ENCODE measurements at regions not wholly inside any gene's neighbourhood (a gene's known extent, or its start where the extent isn't known, plus 50 kb on each side); places are given as distances from the start of the nearest gene placed in this dataset.

DNA sequence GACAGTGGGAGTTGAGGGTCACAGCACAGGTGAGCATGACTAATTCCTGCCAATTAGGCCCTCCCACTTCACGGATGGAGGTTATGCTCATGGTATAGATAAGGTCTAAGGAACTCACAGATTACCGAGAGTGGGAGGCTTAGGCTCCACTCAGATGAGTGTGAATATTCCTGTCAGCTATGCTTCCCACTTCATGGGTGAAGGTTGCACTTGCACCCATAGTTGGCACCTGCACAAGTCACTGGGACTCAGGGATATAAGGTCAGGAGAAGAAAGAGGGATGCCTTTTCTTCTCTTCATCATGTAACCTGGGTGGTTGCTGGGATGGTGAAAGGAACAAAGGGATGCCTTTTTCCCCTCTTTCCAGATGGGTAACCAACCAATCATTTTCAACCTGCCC lies 264.9 kb upstream of the TNC start:
- no peak for FAIRE-seq
- no peak overlapping the region for H3K4me3 ChIP-seq (ENCODE audit: control insufficient read depth in 2 of 3, extremely low read depth in 1 of 3, insufficient read depth in 2 of 3, low read depth in 1 of 3, low read length in 3 of 3)
- no peak overlapping the region for H3K27ac ChIP-seq (ENCODE audit: control insufficient read depth, insufficient read depth, low read length)
- no peak overlapping the region for H3K9ac ChIP-seq (ENCODE audit: control insufficient read depth, extremely low read depth, insufficient read depth, low read length)
- no peaks in the 10 kb centered on the region for H3K36me3 ChIP-seq (ENCODE audit: control insufficient read depth in 2 of 2, extremely low read depth in 1 of 2, insufficient read depth in 2 of 2, low read length in 2 of 2)
- no peaks in the 10 kb centered on the region for H3K9me1 ChIP-seq (ENCODE audit: control insufficient read depth, extremely low read depth, insufficient read depth, low read length)
- no peaks in the 10 kb centered on the region for H3K27me3 ChIP-seq (ENCODE audit: control insufficient read depth, extremely low read depth, insufficient read depth, low read length)
- H3K4me1 ChIP-seq (ENCODE audit: control insufficient read depth, extremely low read depth, insufficient read depth, low read length), result no peaks in the 10 kb centered on the region
- H4K20me1 ChIP-seq (ENCODE audit: control insufficient read depth, extremely low read depth, insufficient read depth, low read length), result no peaks in the 10 kb centered on the region
- H3K79me2 ChIP-seq (ENCODE audit: control insufficient read depth, insufficient read depth, low read length), result no peaks in the 10 kb centered on the region
- H2AFZ ChIP-seq (ENCODE audit: control insufficient read depth, low read length), result no peak overlapping the region
- no peak for DNase-seq (ENCODE audit: low read depth, low spot score)
- H3K4me2 ChIP-seq (ENCODE audit: control insufficient read depth, extremely low read depth, insufficient read depth, low read depth, low read length), result no peak overlapping the region
- TF ChIP-seq, protein P1, sequence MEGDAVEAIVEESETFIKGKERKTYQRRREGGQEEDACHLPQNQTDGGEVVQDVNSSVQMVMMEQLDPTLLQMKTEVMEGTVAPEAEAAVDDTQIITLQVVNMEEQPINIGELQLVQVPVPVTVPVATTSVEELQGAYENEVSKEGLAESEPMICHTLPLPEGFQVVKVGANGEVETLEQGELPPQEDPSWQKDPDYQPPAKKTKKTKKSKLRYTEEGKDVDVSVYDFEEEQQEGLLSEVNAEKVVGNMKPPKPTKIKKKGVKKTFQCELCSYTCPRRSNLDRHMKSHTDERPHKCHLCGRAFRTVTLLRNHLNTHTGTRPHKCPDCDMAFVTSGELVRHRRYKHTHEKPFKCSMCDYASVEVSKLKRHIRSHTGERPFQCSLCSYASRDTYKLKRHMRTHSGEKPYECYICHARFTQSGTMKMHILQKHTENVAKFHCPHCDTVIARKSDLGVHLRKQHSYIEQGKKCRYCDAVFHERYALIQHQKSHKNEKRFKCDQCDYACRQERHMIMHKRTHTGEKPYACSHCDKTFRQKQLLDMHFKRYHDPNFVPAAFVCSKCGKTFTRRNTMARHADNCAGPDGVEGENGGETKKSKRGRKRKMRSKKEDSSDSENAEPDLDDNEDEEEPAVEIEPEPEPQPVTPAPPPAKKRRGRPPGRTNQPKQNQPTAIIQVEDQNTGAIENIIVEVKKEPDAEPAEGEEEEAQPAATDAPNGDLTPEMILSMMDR (optimal IDR thresholded peaks at IDR 0.05 in 1 of 3, IDR thresholded peaks at IDR 0.05 in 1 of 3, conservative IDR thresholded peaks at IDR 0.05 in 1 of 3; ENCODE audit: extremely low read depth in 1 of 3, insufficient read depth in 2 of 3, low read length in 3 of 3), result no peak
- no peak for TF ChIP-seq EZH2 (IDR thresholded peaks at IDR 0.05; ENCODE audit: low read length)
- peaks cover 3% of the 10 kb centered on the region for H3K9me3 ChIP-seq (ENCODE audit: control insufficient read depth, low read depth, low read length)
- dilution Hi-C loops (cut with MboI; ENCODE audit: extremely low pct_ligation_motif_present, low sequenced_read_pairs), result no loop called here

- Histone ChIP-seq H3K9me1 (ENCODE audit: control insufficient read depth, extremely low read depth, insufficient read depth, low read length) (no peaks in the 10 kb centered on the region), H3K36me3 (ENCODE audit: control insufficient read depth in 2 of 2, extremely low read depth in 1 of 2, insufficient read depth in 2 of 2, low read length in 2 of 2) (no peaks in the 10 kb centered on the region), H3K27ac (ENCODE audit: control insufficient read depth, insufficient read depth, low read length) (no peak overlapping the region), H3K27me3 (ENCODE audit: control insufficient read depth, extremely low read depth, insufficient read depth, low read length) (no peaks in the 10 kb centered on the region), H4K20me1 (ENCODE audit: control insufficient read depth, extremely low read depth, insufficient read depth, low read length) (no peaks in the 10 kb centered on the region), H3K9me3 (ENCODE audit: control insufficient read depth, low read depth, low read length) (peaks cover 3% of the 10 kb centered on the region), H3K4me3 (ENCODE audit: control insufficient read depth in 2 of 3, extremely low read depth in 1 of 3, insufficient read depth in 2 of 3, low read depth in 1 of 3, low read length in 3 of 3) (no peak overlapping the region), H3K9ac (ENCODE audit: control insufficient read depth, extremely low read depth, insufficient read depth, low read length) (no peak overlapping the region), H3K79me2 (ENCODE audit: control insufficient read depth, insufficient read depth, low read length) (no peaks in the 10 kb centered on the region), H2AFZ (ENCODE audit: control insufficient read depth, low read length) (no peak overlapping the region), H3K4me1 (ENCODE audit: control insufficient read depth, extremely low read depth, insufficient read depth, low read length) (no peaks in the 10 kb centered on the region), H3K4me2 (ENCODE audit: control insufficient read depth, extremely low read depth, insufficient read depth, low read depth, low read length) (no peak overlapping the region)
- FAIRE-seq (no peak), DNase-seq (ENCODE audit: low read depth, low spot score) (no peak)
- no peak for TF ChIP-seq EZH2 (IDR thresholded peaks at IDR 0.05; ENCODE audit: low read length)
- TF ChIP-seq, protein P1 (optimal IDR thresholded peaks at IDR 0.05 in 1 of 3, IDR thresholded peaks at IDR 0.05 in 1 of 3, conservative IDR thresholded peaks at IDR 0.05 in 1 of 3; ENCODE audit: extremely low read depth in 1 of 3, insufficient read depth in 2 of 3, low read length in 3 of 3), result no peak
- dilution Hi-C loops (cut with MboI; ENCODE audit: extremely low pct_ligation_motif_present, low sequenced_read_pairs), result no loop called here
Measured at GRCh38 chr9:115385383-115386122, 267.6 kb upstream of the TNC start.
